Stimulated activated CD4-positive, alpha-beta T cell treated with anti-CD3 and anti-CD28 coated beads, TNF-alpha, amount 100 ng/mL, for 48 hours (primary cell): ENCODE measurements at regions not wholly inside any gene's neighbourhood (a gene's known extent, or its start where the extent isn't known, plus 50 kb on each side); places are given as distances from the start of the nearest gene placed in this dataset.
"Not testable (repeated sequence)": the region's sequence is repeated elsewhere in the genome, so short reads cannot be mapped to it uniquely, and the experiment has no call there.

Source experiments
- DNase-seq, 3 donors: peaks; one replicate each; pipeline ENCODE4 v3.0.0-alpha.2; 2020; ENCODE audit warnings: low read depth in 3 of 3

- DNase-seq, result no peak
Measured at GRCh38 chr18:71105994-71106546, 817.2 kb downstream of the SOCS6 start.

GRCh38 chr18:71105078-71105819 lies 816.4 kb downstream of the SOCS6 start:
- no peak for DNase-seq

GRCh38 chr18:71079606-71080005 lies 790.8 kb downstream of the SOCS6 start:
- no peak for DNase-seq

- no peak for DNase-seq
Measured at GRCh38 chr18:71077451-71077850, 788.6 kb downstream of the SOCS6 start.

- no peak for DNase-seq
Measured at GRCh38 chr18:71075147-71075546, 786.3 kb downstream of the SOCS6 start.

- no peak for DNase-seq
Measured at GRCh38 chr18:71068338-71068737, 779.5 kb downstream of the SOCS6 start.

- no peak for DNase-seq
Measured at GRCh38 chr18:71049893-71050292, 761.0 kb downstream of the SOCS6 start.

- DNase-seq, result no peak
Measured at GRCh38 chr18:71047882-71048281, 759.0 kb downstream of the SOCS6 start.

GRCh38 chr18:71045331-71046065 lies 756.7 kb downstream of the SOCS6 start:
- no peak for DNase-seq

- DNase-seq, result no peak
Measured at GRCh38 chr18:71040161-71040560, 751.3 kb downstream of the SOCS6 start.

GRCh38 chr18:71038196-71038595 lies 749.4 kb downstream of the SOCS6 start:
- DNase-seq, result no peak

- DNase-seq, result no peak
Measured at GRCh38 chr18:71036783-71037182, 747.9 kb downstream of the SOCS6 start.

GRCh38 chr18:71031296-71032191 lies 742.7 kb downstream of the SOCS6 start:
- not testable (repeated sequence) for DNase-seq

GRCh38 chr18:71030085-71030484 lies 741.2 kb downstream of the SOCS6 start:
- not testable (repeated sequence) for DNase-seq

- no peak for DNase-seq
Measured at GRCh38 chr18:71028285-71028762, 739.5 kb downstream of the SOCS6 start.

GRCh38 chr18:71027531-71027930 lies 738.7 kb downstream of the SOCS6 start:
- DNase-seq, result no peak

- DNase-seq, result no peak
Measured at GRCh38 chr18:71025505-71026225, 736.8 kb downstream of the SOCS6 start.

GRCh38 chr18:71022389-71022788 lies 733.5 kb downstream of the SOCS6 start:
- DNase-seq, result no peak

GRCh38 chr18:71021030-71021362 lies 732.2 kb downstream of the SOCS6 start:
- no peak for DNase-seq

- no peak for DNase-seq
Measured at GRCh38 chr18:71020342-71021029, 731.6 kb downstream of the SOCS6 start.

- no peak for DNase-seq
Measured at GRCh38 chr18:71018816-71019215, 730.0 kb downstream of the SOCS6 start.
